Aorta (tissue), 5 donors: ENCODE measurements at regions not wholly inside any gene's neighbourhood (a gene's known extent, or its start where the extent isn't known, plus 50 kb on each side); places are given as distances from the start of the nearest gene placed in this dataset.
"Not testable (repeated sequence)": the region's sequence is repeated elsewhere in the genome, so short reads cannot be mapped to it uniquely, and the experiment has no call there.

Source experiments
- ATAC-seq: fragments of 200-7000 bp; cut with Tn5 transposase; one replicate; pipeline ENCODE4 v1.9.1; 2022; ENCODE audit warnings: moderate library complexity; ENCODE audit not compliant: low FRiP score
- DNase-seq, 2 donors: peaks; one replicate each; pipeline ENCODE4 v3.0.0-alpha.2; 2020
- H3K27ac ChIP-seq, 2 donors: one replicate each; pipeline ENCODE4 v1.5.1; 2013; ENCODE audit warnings: low read length in 2 of 2, mild to moderate bottlenecking in 2 of 2, moderate library complexity in 2 of 2, control low read depth in 1 of 2, inconsistent platforms in 1 of 2, low read depth in 1 of 2
- H3K27me3 ChIP-seq, 2 donors: one replicate each; pipeline ENCODE4 v1.6.1; 2013; ENCODE audit warnings: control low read depth in 1 of 2, low read length in 1 of 2, mild to moderate bottlenecking in 1 of 2, moderate library complexity in 1 of 2; ENCODE audit not compliant: insufficient read depth in 2 of 2, control insufficient read depth in 1 of 2
- H3K36me3 ChIP-seq, 2 donors: one replicate each; pipeline ENCODE4 v1.6.1; 2013; ENCODE audit warnings: control low read depth in 1 of 2, low read length in 1 of 2, mild to moderate bottlenecking in 1 of 2; ENCODE audit not compliant: insufficient read depth in 2 of 2, control insufficient read depth in 1 of 2
- H3K4me1 ChIP-seq, 2 donors: one replicate each; pipeline ENCODE4 v1.6.1; 2013; ENCODE audit warnings: low read length in 2 of 2, control low read depth in 1 of 2, mild to moderate bottlenecking in 1 of 2, moderate library complexity in 1 of 2; ENCODE audit not compliant: insufficient read depth in 2 of 2, control insufficient read depth in 1 of 2
- H3K4me3 ChIP-seq, 2 donors: one replicate each; pipeline ENCODE4 v1.5.1; 2013; ENCODE audit warnings: low read length in 2 of 2, control low read depth in 1 of 2, mild to moderate bottlenecking in 1 of 2
- H3K9me3 ChIP-seq: one replicate; pipeline ENCODE4 v1.6.1; 2013; ENCODE audit warnings: mild to moderate bottlenecking, low read length; ENCODE audit not compliant: control insufficient read depth
- WGBS, 2 donors: extraction: QIAGEN DNeasy Blood & Tissue Kit; methylation state at CpG; one replicate each; pipeline ENCODE4 v1.1.7; 2013; 5-methylcytosine and 5-hydroxymethylcytosine counted together
- intact Hi-C, 2 donors: fragments of 100-400 bp; cut with DNase I; formaldehyde crosslinking; loops; one replicate each; pipeline versions ENCODE4 v1.14.2 to v1.15.0; 2022
- donor health status: healthy with polysubstance abuse.
- donor health status: Bipolar disorder and iron deficiency.
- donor health status: DM: no; HTN: no; CAD: no.
- donor health status: DM: no; HTN: no; CAD: no.
- donor health status: DM: yes; HTN: yes; CAD: no.

- H3K27ac ChIP-seq = no peak overlapping the region
- ATAC-seq (no peak), DNase-seq (no peak)
- no peaks in the 10 kb centered on the region for H3K36me3 ChIP-seq
- intact Hi-C loops = no loop called here
- H3K4me1 ChIP-seq = no peaks in the 10 kb centered on the region
- no peaks in the 10 kb centered on the region for H3K27me3 ChIP-seq
- H3K9me3 ChIP-seq = peaks cover 2% of the 10 kb centered on the region
- no peak overlapping the region for H3K4me3 ChIP-seq
- 78 to 88% methylated on average over 1 of the region's 1 CpG for WGBS, 2 donors
These were observed 784.2 kb upstream of the CCDC179 start for GRCh38 chr11:23644443-23644842.

GRCh38 chr11:23652336-23652735 is 792.1 kb upstream of the CCDC179 start:
- H3K9me3 ChIP-seq, ATAC-seq, H3K4me1 ChIP-seq, H3K27me3 ChIP-seq, H3K27ac ChIP-seq, intact Hi-C loops, H3K4me3 ChIP-seq, H3K36me3 ChIP-seq: not testable (repeated sequence)
- peak in 1 of 2 donors; percentile 16 for DNase-seq
- WGBS, 2 donors = 90 to 96% methylated on average over 20 of the region's 20 CpGs

GRCh38 chr11:23653071-23653675 is 792.9 kb upstream of the CCDC179 start:
- H3K27ac ChIP-seq = no peak overlapping the region
- H3K27me3 ChIP-seq = no peaks in the 10 kb centered on the region
- no peaks in the 10 kb centered on the region for H3K36me3 ChIP-seq
- H3K4me1 ChIP-seq = no peaks in the 10 kb centered on the region
- 91 to 95% methylated on average over 30 to 33 of the region's 33 CpGs for WGBS, 2 donors
- no peak for ATAC-seq
- intact Hi-C loops = no loop called here
- peak; percentile 21 to 65 for DNase-seq
- no peak overlapping the region for H3K4me3 ChIP-seq
- H3K9me3 ChIP-seq = no peaks in the 10 kb centered on the region

GRCh38 chr11:23668324-23668723 is 808.0 kb upstream of the CCDC179 start:
- DNase-seq (no peak), ATAC-seq (no peak)
- Histone ChIP-seq H3K9me3 (no peaks in the 10 kb centered on the region), H3K36me3 (no peaks in the 10 kb centered on the region), H3K4me1 (no peaks in the 10 kb centered on the region), H3K4me3 (no peak overlapping the region), H3K27me3 (no peaks in the 10 kb centered on the region), H3K27ac (no peak overlapping the region)
- intact Hi-C loops = no loop called here
- 73 to 83% methylated on average over 1 of the region's 1 CpG for WGBS, 2 donors

- H3K27ac ChIP-seq = no peak overlapping the region
- intact Hi-C loops = no loop called here
- no peaks in the 10 kb centered on the region for H3K27me3 ChIP-seq
- no peaks in the 10 kb centered on the region for H3K4me1 ChIP-seq
- 18 to 81% methylated on average over 1 of the region's 1 CpG for WGBS, 2 donors
- H3K4me3 ChIP-seq = no peak overlapping the region
- ATAC-seq (no peak), DNase-seq (no peak)
- H3K36me3 ChIP-seq = no peaks in the 10 kb centered on the region
- no peaks in the 10 kb centered on the region for H3K9me3 ChIP-seq
These were observed 813.1 kb upstream of the CCDC179 start for GRCh38 chr11:23673366-23673765.

- ATAC-seq = no peak
- no peaks in the 10 kb centered on the region for H3K4me1 ChIP-seq
- intact Hi-C loops = no loop called here
These were observed 814.6 kb upstream of the CCDC179 start for GRCh38 chr11:23674866-23675265.

GRCh38 chr11:23679041-23679440 is 817.8 kb upstream of the LUZP2 start:
- Histone ChIP-seq H3K36me3 (no peaks in the 10 kb centered on the region), H3K9me3 (no peaks in the 10 kb centered on the region), H3K27me3 (no peaks in the 10 kb centered on the region), H3K4me1 (no peaks in the 10 kb centered on the region), H3K27ac (no peak overlapping the region), H3K4me3 (no peak overlapping the region)
- peak; percentile 23 for ATAC-seq
- intact Hi-C loops = no loop called here
- 71 to 87% methylated on average over 1 of the region's 1 CpG for WGBS, 2 donors
- DNase-seq = no peak

More at GRCh38 chr11:23674866-23675265, 814.6 kb upstream of the CCDC179 start:
- H3K27me3 ChIP-seq = no peaks in the 10 kb centered on the region
- no peaks in the 10 kb centered on the region for H3K36me3 ChIP-seq
- DNase-seq = no peak
- no peak overlapping the region for H3K27ac ChIP-seq
- H3K4me3 ChIP-seq = no peak overlapping the region
- no peaks in the 10 kb centered on the region for H3K9me3 ChIP-seq

- no peaks in the 10 kb centered on the region for H3K9me3 ChIP-seq
- intact Hi-C loops = no loop called here
- H3K4me1 ChIP-seq = no peaks in the 10 kb centered on the region
- ATAC-seq = peak; percentile 56
- H3K4me3 ChIP-seq = no peak overlapping the region
- WGBS, 2 donors = 94 to 96% methylated on average over 10 of the region's 10 CpGs
- no peak overlapping the region for H3K27ac ChIP-seq
- no peaks in the 10 kb centered on the region for H3K27me3 ChIP-seq
- H3K36me3 ChIP-seq = no peaks in the 10 kb centered on the region
- no peak for DNase-seq
These were observed 816.9 kb upstream of the LUZP2 start for GRCh38 chr11:23679981-23680380.

GRCh38 chr11:23680488-23681230 is 816.2 kb upstream of the LUZP2 start:
- Histone ChIP-seq H3K36me3 (no peaks in the 10 kb centered on the region), H3K4me1 (no peaks in the 10 kb centered on the region), H3K4me3 (no peak overlapping the region), H3K27me3 (no peaks in the 10 kb centered on the region), H3K9me3 (no peaks in the 10 kb centered on the region), H3K27ac (no peak overlapping the region)
- intact Hi-C loops = no loop called here
- WGBS, 2 donors = 90 to 92% methylated on average over 20 of the region's 20 CpGs
- peak in 1 of 2 donors; percentile 51 for DNase-seq
- ATAC-seq = no peak
